SIG-M5 treated with dmso at 0.1 percent for 504 hours (cell line): ENCODE measurements at regions not wholly inside any gene's neighbourhood (a gene's known extent, or its start where the extent isn't known, plus 50 kb on each side); places are given as distances from the start of the nearest gene placed in this dataset.

ENCODE experiments used
- DNase-seq: peaks from one replicate; lab custom pipeline; 2025; ENCODE audit not compliant: unreplicated experiment; lab: John Stamatoyannopoulos, UW

GRCh38 chr4:152164561-152164960, 371.3 kb downstream of the FBXW7 start:
- peak; percentile 33 for DNase-seq

GRCh38 chr4:152162331-152162697, 373.6 kb downstream of the FBXW7 start:
- DNase-seq, result no peak

DNA sequence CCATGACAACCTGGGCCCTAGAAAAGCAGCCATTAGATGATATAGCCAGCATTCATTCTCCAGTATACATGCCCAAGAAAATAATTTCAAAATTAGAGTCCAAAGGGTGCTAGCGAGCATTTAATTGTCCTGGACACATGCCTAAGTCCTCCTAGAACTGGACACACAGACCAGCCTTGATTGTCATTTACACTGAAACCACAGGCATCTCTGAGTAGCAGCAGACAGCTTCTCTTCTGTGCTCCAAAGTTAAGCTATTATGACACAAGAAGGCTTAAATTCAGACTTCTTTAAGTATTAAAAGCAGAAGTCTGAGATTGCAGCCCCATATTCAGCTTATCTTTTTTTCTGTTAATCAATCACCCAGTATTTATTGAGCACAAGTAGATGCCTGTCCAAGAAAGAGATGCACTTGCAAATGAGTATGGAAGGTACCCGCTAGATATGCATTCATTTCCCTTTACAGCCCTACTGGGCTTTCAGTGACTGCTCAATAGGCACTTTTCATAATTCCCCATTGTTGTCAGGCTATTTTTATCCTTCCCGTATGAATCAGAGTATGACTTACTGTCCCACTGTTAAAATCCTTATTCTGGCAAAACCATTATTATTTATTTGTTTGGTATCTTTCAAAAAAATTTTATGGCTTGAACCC, 374.1 kb downstream of the FBXW7 start:
- no peak for DNase-seq

GRCh38 chr4:152160225-152160800, 375.6 kb downstream of the FBXW7 start:
- DNase-seq, result no peak

DNA sequence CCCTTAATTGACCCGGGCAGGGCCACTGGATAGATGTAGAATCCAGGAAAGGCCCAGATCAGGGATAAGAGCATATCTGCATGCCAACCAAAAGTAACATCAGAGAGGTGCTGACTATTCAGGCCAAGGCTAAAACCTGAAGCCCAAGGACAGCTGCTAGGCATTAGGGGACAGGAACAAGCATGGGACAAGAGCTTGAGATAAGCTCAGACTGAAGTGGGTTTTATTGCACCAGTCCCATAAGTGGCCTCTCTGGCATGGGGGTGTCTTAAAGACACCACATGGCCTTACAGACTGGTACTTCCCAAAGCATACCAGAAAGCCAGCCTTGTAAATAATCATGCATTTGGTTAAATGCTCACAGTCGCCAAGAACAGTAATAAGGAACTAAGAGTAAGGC, 376.1 kb downstream of the FBXW7 start:
- DNase-seq, result no peak

DNA sequence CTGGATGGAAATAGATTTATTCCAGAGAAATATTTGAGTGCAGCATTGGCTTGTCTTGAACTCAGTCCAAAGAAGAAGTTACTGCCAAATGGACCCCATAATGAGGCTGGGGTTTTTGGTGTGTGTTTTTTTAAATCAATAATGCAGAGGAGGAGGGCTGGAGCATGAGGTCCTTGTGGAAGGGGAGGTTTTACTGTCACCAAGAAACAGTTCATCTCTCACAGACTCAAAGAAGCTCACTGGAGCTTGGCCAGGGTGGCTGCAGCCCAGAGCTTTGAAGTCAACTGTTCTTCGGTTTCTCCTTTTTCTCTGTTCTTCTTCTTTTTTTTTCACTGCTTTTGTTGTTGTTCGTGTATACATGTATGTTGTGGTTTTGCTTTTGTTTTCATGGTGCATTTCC, 377.7 kb downstream of the FBXW7 start:
- DNase-seq, result no peak

DNA sequence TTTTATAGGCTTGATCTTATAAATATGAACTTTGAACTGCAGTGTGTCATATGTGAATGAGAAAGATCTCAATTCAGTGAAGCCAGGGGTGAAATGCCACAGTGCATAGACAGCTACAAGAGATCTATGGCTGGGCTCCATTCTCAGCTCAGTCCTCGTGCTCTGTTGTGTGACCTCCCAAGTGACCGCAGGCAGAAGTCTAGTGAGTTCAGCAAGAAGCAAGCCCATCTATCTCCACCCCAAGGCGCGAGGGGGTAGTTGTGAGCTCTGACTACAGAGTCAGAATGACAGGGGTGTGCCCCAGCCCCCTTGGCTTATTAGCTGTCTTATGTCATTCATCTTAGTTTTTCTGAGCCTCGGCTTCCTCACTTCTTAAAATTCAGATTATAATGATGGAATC, 378.3 kb downstream of the FBXW7 start:
- DNase-seq, result no peak

- no peak for DNase-seq
These were observed 379.4 kb downstream of the FBXW7 start for GRCh38 chr4:152156442-152156841.

DNA sequence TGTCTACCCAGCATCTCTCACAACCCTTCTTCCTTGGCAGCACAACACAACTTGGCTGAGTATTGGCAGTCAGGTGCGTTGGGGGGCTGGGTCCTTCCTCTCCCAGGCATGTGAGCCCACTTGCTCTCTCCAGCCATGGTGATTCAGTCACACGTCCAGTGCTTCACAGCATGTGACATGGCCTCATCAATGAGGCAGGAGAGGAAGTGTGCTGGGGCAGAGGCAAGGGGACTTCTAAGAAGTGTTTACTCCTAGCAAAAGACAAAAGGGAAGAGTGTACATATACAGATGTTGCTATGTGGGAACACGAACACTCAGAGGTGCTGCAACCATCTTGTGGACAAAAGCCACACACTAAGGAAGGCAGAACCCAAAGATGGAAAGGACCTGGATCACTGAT, 380.8 kb downstream of the FBXW7 start:
- DNase-seq, result no peak

- DNase-seq, result no peak
These were observed 381.5 kb downstream of the FBXW7 start for GRCh38 chr4:152154433-152154832.

DNA sequence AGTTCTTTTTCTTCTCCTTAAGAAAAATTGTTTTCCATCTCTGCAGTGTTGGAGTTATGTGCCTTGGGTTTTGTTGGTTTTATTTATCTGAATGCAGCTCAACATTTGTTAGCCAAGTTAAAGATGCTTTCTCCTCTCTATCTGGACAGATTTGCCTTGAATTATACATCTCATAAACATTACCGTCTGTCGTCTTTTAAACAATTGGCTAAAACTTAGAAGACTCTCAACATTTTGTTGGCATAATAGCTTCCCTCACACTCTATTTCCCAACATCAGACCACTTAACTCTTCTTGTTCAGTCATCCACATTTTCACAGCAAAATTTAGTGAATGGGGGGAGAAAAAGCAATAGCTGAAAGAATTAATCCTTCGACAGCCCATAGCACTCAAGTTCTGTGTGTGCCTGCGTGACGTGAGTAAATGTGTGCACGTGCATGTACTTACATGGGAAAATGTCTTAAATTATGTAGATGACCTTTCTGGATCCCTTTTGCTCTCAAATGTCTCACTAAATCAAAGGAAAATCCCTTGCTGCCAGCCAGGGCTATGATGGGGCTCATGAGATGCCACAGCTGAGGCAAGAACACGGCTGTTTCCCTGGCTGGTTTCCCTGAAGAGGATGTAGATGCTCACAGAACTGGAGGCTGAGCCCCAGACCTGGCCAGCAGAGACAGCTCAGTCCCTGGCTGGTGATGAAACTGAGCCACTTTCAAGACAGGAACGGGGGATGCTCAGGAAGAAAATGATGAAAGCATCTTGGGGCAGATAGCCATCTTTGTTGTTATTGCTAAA, 382.2 kb downstream of the FBXW7 start:
- DNase-seq, result no peak

DNA sequence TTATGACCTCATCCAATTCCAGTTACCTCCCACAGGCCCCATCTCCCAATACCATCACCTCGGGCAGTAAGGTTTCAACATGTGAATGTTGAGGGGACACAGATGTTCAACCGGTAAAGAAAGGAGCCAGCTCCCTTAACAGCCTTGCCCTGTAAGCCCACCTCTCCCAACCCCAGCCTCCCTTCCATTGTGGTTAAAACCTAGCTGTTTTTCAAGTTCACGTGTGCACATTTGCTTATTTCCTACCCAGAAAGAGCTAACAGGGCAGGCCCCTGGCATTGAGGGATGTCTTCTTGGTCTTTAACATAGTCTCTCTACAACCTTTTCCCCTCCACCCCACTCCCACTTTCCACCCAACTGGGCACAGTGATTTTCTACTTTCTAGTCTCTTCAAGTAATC, 385.7 kb downstream of the FBXW7 start:
- no peak for DNase-seq

GRCh38 chr4:152149745-152150144, 386.1 kb downstream of the FBXW7 start:
- no peak for DNase-seq

- no peak for DNase-seq
These were observed 387.2 kb upstream of the GATB start for GRCh38 chr4:152148057-152148456.

GRCh38 chr4:152146244-152146643, 385.4 kb upstream of the GATB start:
- no peak for DNase-seq

- DNase-seq, result no peak
These were observed 383.0 kb upstream of the GATB start for GRCh38 chr4:152143806-152144205.

DNA sequence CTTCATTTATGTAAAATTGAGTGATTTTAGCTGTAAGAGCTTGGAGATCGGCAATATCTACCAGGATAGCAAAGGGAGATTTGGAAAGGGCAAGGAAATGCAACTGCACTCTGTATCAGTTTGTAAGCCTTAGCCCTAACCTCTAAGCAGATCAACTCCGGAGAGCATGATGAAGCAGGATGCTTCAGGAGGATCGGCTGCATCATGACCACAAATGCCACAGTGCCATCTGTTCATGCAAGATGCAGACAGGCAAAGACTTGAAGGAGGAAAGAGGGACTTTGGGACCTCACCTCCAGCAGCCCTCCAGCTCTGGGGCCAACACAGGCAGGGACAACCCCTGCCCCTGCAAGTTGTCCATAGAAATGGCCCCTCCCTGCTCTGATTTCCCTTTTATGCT, 377.6 kb upstream of the GATB start:
- no peak for DNase-seq

DNA sequence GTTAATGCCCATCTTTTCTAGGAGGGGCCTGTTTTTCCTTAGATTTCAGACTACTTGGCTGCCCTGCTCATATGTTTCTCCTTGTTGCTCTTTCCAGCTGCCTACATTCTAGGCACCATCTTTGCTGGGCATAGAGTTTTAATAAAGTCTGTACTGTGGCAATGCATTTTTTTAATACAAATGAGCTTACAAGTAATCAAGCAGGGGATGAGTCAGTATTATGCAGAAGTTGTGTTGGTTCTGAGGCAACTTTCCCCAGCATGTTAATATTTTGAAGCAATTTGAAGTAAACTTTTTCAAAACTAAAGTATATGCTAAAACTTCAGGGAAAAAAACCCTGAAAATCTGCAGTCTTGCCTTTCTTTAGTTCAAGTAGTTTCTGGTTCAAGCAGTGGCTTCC, 372.0 kb upstream of the GATB start:
- DNase-seq, result no peak

- DNase-seq, result no peak
These were observed 367.5 kb upstream of the GATB start for GRCh38 chr4:152128356-152128755.

DNA sequence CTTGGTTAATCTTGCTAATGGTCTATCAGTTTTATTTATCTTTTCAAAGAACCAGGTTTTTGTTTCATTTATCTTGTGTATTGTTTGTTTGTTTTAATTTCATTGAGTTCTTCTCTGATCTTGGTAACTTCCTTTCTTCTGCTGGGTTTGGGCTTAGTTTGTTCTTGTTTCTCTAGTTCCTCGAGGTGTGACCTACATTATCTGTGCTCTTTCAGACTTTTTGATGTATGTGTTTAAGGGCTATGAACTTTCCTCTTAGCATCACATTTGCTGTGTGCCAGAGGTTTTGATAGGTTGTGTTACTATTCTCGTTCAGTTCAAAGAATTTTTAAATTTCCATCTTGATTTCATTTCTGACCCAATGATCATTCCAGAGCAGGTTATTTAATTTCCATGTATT, 365.4 kb upstream of the GATB start:
- DNase-seq, result no peak

- no peak for DNase-seq
These were observed 358.2 kb upstream of the GATB start for GRCh38 chr4:152118819-152119553.
